Parathyroid adenoma (tissue), 2 donors: ENCODE measurements at regions not wholly inside any gene's neighbourhood (a gene's known extent, or its start where the extent isn't known, plus 50 kb on each side); places are given as distances from the start of the nearest gene placed in this dataset.

Experiments used
- H2AFZ ChIP-seq: fragments of 300-600 bp; sonication (generic); one replicate; pipeline ENCODE4 v1.7.0; 2017; ENCODE audit warnings: antibody characterized with exemption, mild to moderate bottlenecking
- H3K27ac ChIP-seq: fragments of 300-600 bp; sonication (generic); one replicate; pipeline ENCODE4 v1.7.0; 2017
- H3K27me3 ChIP-seq: fragments of 300-600 bp; sonication (generic); one replicate; pipeline ENCODE4 v1.7.0; 2017; ENCODE audit warnings: low read length; ENCODE audit not compliant: control insufficient read depth, insufficient read depth
- H3K36me3 ChIP-seq: fragments of 300-600 bp; sonication (generic); one replicate; pipeline ENCODE4 v1.7.0; 2017; ENCODE audit warnings: low read length; ENCODE audit not compliant: control insufficient read depth, insufficient read depth
- H3K4me1 ChIP-seq: fragments of 300-600 bp; sonication (generic); one replicate; pipeline ENCODE4 v1.7.0; 2017; ENCODE audit warnings: control low read depth
- H3K4me2 ChIP-seq: fragments of 300-600 bp; sonication (generic); one replicate; pipeline ENCODE4 v1.7.0; 2017; ENCODE audit warnings: low read length
- H3K4me3 ChIP-seq: fragments of 300-600 bp; sonication (generic); one replicate; pipeline ENCODE4 v1.7.0; 2017; ENCODE audit warnings: low read depth, low read length
- H3K79me2 ChIP-seq: fragments of 300-600 bp; sonication (generic); one replicate; pipeline ENCODE4 v1.7.0; 2017; ENCODE audit warnings: control low read depth
- H3K9ac ChIP-seq: fragments of 300-600 bp; sonication (generic); one replicate; pipeline ENCODE4 v1.7.0; 2017; ENCODE audit warnings: mild to moderate bottlenecking
- H3K9me3 ChIP-seq: fragments of 300-600 bp; sonication (generic); one replicate; pipeline ENCODE4 v1.7.0; 2017; ENCODE audit warnings: low read length; ENCODE audit not compliant: control insufficient read depth
- CTCF ChIP-seq: fragments of 300-600 bp; sonication (generic); IDR thresholded peaks from one replicate; pipeline ENCODE4 v1.7.0; 2017; ENCODE audit warnings: antibody characterized with exemption, mild to moderate bottlenecking
- donor health status: primary hyperparathyroidism.

DNA sequence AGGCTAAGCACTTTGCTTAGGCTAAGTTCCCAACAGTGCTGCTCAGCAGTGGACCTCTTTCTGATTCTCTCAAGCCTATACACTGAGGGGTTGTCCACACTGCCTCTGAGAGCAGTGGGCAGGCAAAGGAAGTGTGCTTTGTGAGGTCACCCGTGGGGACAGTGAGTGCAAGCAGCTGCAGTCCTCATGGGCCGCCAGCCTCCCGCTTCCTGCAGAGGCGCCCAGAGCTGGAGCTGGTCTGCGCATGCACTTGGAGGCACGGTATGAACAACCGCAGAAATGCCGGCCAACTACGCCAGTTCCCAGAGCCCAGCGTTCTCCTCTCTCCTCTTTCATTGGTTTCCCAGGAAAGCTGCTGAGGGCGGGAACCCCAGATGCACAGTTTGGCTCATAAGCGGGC lies 149.5 kb upstream of the DLX2 start:
- Histone ChIP-seq H3K4me1 (peaks cover 4% of the 10 kb centered on the region), H3K36me3 (no peaks in the 10 kb centered on the region), H3K27me3 (no peaks in the 10 kb centered on the region), H3K27ac (peak overlapping the region; percentile 48), H3K9ac (no peak overlapping the region), H3K9me3 (no peaks in the 10 kb centered on the region), H2AFZ (no peak overlapping the region), H3K4me3 (no peak overlapping the region), H3K4me2 (no peak overlapping the region), H3K79me2 (no peaks in the 10 kb centered on the region)
- TF ChIP-seq CTCF = no peak

DNA sequence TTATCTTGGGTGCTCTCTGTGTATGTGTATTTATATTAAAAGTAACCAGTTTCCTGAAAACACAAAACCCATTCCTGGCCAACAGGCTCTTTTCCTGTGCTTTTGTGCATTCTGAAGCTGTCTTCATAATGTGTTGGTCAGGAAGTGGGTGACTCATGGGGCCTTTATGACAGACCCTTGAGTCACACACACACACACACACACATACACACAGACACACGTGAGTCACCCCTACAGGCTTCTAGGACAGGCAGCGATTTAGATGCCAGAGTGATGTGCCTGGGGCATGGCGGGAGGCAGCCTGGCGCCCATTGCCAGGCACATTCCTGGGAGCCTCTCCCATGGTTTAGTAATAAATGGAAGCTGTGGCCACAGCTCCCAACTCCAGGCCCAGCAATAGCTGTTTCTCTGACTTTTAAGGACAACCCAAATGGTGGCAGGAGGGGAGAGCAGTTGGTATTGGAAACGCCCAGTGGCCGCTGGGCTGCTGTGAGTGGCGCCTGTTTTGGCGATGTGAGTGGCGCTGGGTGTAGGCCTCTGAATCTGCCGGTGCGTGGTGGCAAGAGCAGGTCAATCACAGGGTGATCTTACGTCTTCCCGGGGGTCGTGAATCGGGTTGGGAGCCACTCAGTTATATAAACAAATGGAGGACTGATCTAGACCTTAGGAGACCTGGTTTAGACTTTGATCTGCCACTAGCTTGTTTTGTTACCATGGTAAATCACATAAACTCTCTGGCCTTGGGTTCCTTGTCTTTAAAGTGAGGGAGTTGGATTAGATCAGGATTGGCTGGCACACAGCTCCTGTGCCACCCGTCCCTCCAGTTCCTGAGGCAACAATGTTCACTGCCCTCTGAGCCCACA lies 150.7 kb upstream of the DLX2 start:
- Histone ChIP-seq H2AFZ (no peak overlapping the region), H3K27ac (peak overlapping the region; percentile 40), H3K27me3 (no peaks in the 10 kb centered on the region), H3K36me3 (no peaks in the 10 kb centered on the region), H3K4me1 (peaks cover 4% of the 10 kb centered on the region), H3K4me2 (no peak overlapping the region), H3K9me3 (no peaks in the 10 kb centered on the region), H3K79me2 (no peaks in the 10 kb centered on the region), H3K9ac (no peak overlapping the region), H3K4me3 (no peak overlapping the region)
- TF ChIP-seq CTCF = no peak

GRCh38 chr2:172256886-172257285 lies 154.2 kb upstream of the DLX2 start:
- no peak overlapping the region for H3K4me3 ChIP-seq
- no peak overlapping the region for H2AFZ ChIP-seq
- no peaks in the 10 kb centered on the region for H3K79me2 ChIP-seq
- H3K4me2 ChIP-seq = no peak overlapping the region
- H3K4me1 ChIP-seq = no peaks in the 10 kb centered on the region
- H3K9ac ChIP-seq = no peak overlapping the region
- no peak overlapping the region for H3K27ac ChIP-seq
- no peak for TF ChIP-seq CTCF
- H3K36me3 ChIP-seq = no peaks in the 10 kb centered on the region
- H3K27me3 ChIP-seq = no peaks in the 10 kb centered on the region
- H3K9me3 ChIP-seq = no peaks in the 10 kb centered on the region

DNA sequence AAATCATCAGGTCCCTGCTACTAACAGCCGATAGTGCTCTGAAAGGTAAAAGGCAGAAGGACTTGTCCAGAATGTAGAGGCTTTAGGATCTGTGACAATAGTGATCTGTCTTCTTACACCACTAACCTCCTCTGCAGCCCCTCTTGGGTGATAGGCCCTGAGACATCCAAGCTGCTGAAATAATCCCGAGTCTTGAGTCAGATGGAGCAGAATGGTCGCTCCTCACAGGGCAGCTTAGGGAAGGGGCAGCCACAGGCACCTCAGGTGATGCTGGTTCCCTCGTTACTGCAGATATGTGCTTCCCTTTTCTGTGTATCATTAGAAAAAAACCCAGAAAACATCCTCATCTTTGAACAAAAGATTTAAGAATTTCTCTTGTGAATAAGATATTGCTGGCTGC lies 157.1 kb upstream of the DLX2 start:
- no peaks in the 10 kb centered on the region for H3K27me3 ChIP-seq
- H3K4me1 ChIP-seq = no peaks in the 10 kb centered on the region
- no peaks in the 10 kb centered on the region for H3K36me3 ChIP-seq
- no peak overlapping the region for H3K27ac ChIP-seq
- no peak overlapping the region for H3K4me3 ChIP-seq
- H3K4me2 ChIP-seq = no peak overlapping the region
- H3K79me2 ChIP-seq = no peaks in the 10 kb centered on the region
- H3K9me3 ChIP-seq = no peaks in the 10 kb centered on the region
- H3K9ac ChIP-seq = no peak overlapping the region
- H2AFZ ChIP-seq = peak overlapping the region; percentile 14
- no peak for TF ChIP-seq CTCF

- H3K4me1 ChIP-seq = no peaks in the 10 kb centered on the region
- H3K4me3 ChIP-seq = no peak overlapping the region
- H3K27ac ChIP-seq = no peak overlapping the region
- peak overlapping the region; percentile 14 for H2AFZ ChIP-seq
- H3K36me3 ChIP-seq = no peaks in the 10 kb centered on the region
- H3K9ac ChIP-seq = no peak overlapping the region
- no peaks in the 10 kb centered on the region for H3K79me2 ChIP-seq
- no peak overlapping the region for H3K4me2 ChIP-seq
- no peaks in the 10 kb centered on the region for H3K27me3 ChIP-seq
- TF ChIP-seq CTCF = no peak
- no peaks in the 10 kb centered on the region for H3K9me3 ChIP-seq
These were observed 157.6 kb upstream of the DLX2 start for GRCh38 chr2:172260336-172260735.
